Eye (tissue), 1 donor: ENCODE measurements at regions not wholly inside any gene's neighbourhood (a gene's known extent, or its start where the extent isn't known, plus 50 kb on each side); places are given as distances from the start of the nearest gene placed in this dataset.
A peak's percentile ranks its signal among the peaks of the same experiment; 100 is the strongest.
"Not testable (repeated sequence)": the region's sequence is repeated elsewhere in the genome, so short reads cannot be mapped to it uniquely, and the experiment has no call there.

ENCODE experiments used
- DNase-seq: peaks from one replicate; pipeline ENCODE4 v3.0.0-alpha.2; 2015

- no peak for DNase-seq
These were observed 141.2 kb upstream of the ATXN1 start for GRCh38 chr6:16902502-16902901.

GRCh38 chr6:16901782-16902181 lies 140.5 kb upstream of the ATXN1 start:
- no peak for DNase-seq

- no peak for DNase-seq
These were observed 140.0 kb upstream of the ATXN1 start for GRCh38 chr6:16901306-16901705.

DNA sequence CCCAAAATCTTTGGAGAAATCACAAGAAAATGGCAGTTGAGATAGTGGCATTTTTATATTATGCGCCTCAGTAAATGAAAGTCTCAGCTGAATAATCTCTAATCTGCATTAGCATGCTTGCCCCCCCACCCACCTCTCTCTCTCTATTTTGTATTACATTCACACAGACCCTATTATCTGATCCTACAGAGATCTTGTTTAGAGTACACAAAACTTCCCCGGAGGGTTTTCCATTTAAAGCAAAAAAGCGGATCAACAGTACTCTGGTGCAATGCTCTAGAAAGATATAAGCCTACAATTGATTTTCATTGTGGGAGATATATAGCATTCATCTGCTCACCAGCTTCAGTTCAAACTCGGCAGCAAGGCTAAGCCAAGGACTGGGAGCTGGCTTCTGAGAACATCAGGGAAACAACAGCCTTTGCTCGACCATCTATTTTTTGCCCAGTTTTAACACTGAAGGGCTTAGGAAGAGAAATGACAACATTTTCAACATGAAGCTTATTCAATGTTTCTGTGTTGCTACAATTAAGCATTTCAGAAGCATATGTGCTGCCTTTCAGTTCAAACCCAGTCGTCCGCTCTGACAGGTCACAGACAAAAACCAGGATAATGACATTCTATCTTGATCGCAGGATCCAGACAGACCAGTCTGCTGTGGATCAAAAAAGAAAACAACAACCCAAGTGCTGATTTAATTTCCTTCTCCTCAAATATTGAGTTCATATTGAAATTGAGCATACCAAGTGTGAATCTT lies 137.6 kb upstream of the ATXN1 start:
- no peak for DNase-seq

GRCh38 chr6:16897669-16898068 lies 136.4 kb upstream of the ATXN1 start:
- no peak for DNase-seq

DNA sequence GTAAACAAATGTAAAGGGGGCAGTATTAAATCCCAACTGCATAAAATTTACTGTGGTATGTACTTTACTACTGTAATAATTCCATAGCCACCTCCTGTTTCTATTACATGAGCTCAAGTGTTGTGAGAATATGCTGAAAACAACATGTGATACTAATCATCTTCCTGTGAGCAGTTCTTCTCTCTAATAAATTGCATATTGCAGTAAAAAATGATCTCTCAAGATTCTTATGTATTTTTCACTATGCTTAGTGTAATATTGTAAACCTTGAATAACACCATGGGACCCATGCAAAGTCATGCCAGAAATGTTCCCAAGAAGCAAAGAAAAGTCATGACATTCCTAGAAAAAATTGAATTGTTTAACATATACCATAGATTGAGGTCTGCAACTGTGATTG lies 133.0 kb upstream of the ATXN1 start:
- peak; percentile 38 for DNase-seq

DNA sequence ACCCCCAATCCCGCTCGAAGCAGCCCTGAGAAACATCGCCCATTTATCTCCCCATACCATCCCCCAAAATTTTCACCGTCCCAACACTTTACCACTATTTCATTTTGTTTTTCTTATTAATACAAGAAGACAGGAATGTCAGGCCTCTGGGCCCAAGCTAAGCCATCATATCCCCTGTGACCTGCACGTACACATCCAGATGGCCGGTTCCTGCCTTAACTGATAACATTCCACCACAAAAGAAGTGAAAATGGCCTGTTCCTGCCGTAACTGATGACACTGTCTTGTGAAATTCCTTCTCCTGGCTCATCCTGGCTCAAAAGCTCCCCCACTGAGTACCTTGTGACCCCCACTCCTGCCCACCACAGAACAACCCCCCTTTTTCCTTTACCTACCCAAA lies 129.8 kb upstream of the ATXN1 start:
- DNase-seq, result not testable (repeated sequence)

- no peak for DNase-seq
These were observed 124.3 kb upstream of the ATXN1 start for GRCh38 chr6:16885411-16886160.

DNA sequence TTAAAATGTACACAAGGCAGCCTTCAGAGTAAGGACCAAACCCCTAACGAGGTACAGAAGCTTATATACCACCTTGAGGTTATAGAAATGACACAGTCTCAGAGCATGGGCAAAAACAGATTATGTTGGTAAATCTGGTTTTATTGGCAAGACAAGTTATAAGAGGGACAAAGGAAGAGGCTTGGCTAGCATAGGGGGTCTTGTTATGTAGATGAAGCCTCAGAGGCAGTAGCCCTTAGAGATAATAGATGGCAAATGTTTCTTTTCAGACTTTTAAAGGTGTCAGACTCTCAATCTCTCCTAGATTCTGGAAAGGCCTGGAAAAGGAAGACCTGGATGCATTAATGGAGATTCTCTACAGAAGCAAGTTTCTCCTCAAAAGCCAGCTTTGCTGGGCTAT lies 123.3 kb upstream of the ATXN1 start:
- no peak for DNase-seq

DNA sequence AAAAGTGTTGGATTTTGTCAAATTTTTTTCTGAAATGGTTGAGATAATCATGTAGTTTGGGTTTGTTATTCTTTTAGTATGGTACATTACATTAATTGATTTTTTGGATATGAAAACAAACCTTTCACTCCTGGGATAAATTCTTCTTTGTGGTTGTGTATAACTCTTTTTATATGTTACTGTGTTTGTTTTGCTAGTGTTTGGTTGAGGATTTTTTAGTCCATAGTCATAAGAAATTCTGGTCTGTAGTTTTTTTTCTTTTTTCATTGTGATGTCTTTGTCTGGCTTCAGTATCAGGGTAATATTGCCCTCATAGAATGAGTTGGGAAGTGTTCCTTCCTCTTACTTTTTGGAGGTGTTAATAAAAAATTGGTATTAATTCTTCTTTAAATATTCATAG lies 122.2 kb upstream of the ATXN1 start:
- no peak for DNase-seq

GRCh38 chr6:16882230-16882629 lies 121.0 kb upstream of the ATXN1 start:
- DNase-seq, result no peak

DNA sequence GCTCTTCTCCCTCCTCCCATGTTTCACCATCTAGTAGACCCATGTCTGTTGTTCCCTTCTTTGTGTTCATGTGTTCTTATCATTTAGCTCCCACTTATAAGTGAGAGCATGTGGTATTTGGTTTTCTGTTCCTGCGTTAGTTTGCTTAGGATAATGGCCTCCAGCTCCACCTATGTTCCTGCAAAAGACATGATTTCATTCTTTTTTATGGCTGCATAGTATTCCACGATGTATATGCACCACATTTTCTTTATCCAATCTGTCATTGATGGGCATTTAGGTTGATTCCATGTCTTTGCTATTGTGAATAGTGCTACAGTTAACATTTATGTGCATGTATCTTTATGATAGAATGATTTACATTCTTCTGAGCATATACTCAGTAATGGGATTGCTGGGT lies 115.6 kb upstream of the ATXN1 start:
- DNase-seq, result not testable (repeated sequence)

DNA sequence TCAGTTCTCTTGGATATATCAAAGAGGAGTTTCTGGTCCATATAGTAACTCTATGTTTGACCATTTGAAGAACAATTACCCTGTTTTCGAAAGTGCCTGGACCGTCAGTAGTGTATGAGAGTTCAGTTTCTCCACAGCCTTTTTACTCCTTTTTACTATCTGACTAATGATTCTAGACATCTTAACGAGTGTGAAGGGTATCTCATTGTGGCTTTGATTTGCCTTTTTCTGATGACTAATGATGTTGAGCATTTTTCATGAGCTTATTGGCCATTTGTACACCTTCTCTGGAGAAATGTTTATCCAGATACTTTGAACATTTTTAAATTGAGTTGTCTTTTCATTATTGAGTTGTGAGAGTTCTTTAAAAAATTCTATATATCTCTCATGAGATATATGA lies 114.9 kb upstream of the ATXN1 start:
- DNase-seq, result no peak

DNA sequence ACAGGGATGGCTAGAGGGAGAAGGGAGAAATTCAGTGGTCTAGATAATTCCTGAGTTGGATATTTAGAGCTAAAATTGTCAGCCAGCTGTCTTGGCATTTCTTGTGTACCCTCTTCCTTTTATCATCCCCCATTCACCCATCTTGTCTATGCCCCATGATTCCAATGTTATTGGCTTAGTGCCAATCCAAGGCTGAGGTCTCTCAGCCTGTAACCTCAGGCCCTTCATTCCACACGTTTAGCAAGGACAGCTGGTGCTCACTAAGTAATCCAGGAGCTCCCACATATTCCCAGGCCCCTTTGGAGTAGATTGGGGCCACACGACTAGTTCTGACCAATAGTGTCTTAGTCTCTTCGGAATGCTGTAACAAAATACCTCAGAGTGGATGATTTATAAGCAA lies 112.4 kb upstream of the ATXN1 start:
- DNase-seq, result no peak

GRCh38 chr6:16872543-16873235 lies 111.4 kb upstream of the ATXN1 start:
- DNase-seq, result no peak

DNA sequence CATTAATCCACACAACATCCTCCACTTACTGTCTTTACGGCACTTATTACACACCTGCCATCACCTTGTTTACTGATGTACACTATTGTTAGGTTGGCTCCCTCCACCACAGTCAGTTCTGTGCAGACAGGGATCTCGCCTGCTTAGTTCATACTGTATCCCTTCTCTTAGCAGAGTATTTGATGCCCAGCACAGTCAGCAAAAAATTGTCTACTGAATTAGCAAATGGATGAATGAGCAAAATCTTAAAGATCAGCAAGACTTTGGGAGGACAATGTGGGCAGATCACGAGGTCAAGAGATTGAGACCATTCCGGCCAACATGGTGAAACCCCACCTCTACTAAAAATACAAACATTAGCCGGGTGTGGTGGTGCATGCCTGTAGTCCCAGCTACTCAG lies 109.8 kb upstream of the ATXN1 start:
- no peak for DNase-seq

DNA sequence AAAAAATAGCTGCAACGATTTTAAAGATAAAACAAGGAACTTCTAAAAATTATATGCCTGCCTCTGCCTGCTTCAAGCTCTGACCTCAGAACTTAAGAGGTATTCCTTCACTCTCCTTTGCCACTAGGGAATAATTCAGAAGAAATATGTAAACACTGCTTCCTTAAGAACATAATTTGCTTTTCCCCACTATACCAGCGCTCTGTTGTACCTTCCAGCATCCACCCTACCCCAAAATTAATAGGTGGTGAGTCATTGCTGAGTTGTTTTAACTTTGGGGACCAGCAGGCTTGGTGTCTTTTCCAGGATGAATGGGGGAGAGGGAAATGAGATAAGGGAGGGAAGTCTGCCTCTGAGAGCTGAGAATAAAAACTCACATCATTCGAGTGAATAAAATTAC lies 107.7 kb upstream of the ATXN1 start:
- DNase-seq, result no peak

- DNase-seq, result no peak
These were observed 96.8 kb upstream of the ATXN1 start for GRCh38 chr6:16857969-16858592.

DNA sequence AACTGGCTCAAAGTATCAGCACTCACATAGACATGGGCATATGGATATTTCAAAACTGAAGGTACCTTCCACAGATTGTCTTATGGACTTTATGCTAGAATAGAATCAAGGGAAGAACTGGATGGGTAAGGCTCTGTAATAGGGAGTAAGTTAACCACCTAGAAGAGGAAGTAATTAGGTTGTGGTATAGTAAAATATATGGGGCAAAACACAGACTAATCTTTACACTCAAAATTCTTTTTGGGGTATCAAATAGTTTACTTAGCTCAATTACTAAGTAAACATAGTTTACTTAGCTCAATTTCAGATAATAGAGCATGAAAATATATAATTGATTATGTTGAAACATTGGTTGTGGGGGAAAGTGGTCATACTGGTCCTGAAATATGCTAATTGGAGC lies 94.2 kb upstream of the ATXN1 start:
- DNase-seq, result no peak

GRCh38 chr6:16854986-16855385 lies 93.7 kb upstream of the ATXN1 start:
- DNase-seq, result no peak

- DNase-seq, result no peak
These were observed 91.4 kb upstream of the ATXN1 start for GRCh38 chr6:16852671-16853070.

GRCh38 chr6:16851758-16852157 lies 90.5 kb upstream of the ATXN1 start:
- DNase-seq, result no peak

DNA sequence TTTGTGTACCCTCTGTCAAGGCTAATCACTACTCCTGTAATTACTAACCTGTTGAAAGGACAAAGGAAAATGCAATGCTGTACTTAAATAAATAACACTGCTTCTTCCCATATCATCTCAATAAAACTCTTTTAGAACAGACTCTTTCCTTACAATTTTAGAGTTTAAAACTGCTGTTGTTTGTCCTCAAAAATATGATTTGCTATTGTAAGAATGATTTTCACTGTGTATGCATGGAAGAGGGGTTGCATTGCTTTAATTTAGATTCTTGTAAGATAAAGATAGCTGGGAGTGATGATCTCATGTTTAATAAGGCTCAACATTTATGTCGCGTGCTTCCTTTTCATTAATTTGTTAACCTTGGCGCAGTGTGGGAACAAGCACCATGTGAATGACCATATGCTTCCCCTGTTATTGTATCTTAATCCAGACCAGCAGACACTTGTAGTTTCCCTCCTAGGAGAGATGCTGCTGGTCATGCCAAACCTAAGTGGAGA lies 89.8 kb upstream of the ATXN1 start:
- peak; percentile 48 for DNase-seq
